GM12878 (cell line): ENCODE measurements at regions not wholly inside any gene's neighbourhood (a gene's known extent, or its start where the extent isn't known, plus 50 kb on each side); places are given as distances from the start of the nearest gene placed in this dataset.

Source experiments
- ATAC-seq: fragments of 200-7000 bp; cut with Tn5 transposase; 3 replicates; pipeline ENCODE4 v1.9.1; 2020; ENCODE audit warnings: mild to moderate bottlenecking, moderate library complexity
- BruUV-seq: library from RNA; stranded (reverse); fragments of 400-500 nt; replicated peaks from 2 replicates; lab custom pipeline; 2021; lab: Mats Ljungman, UMichigan
- CTCF ChIA-PET: fragments of 300-600 bp; sonication (Branson Sonifier 250); formaldehyde crosslinking; extraction: SDS; loops from one replicate; lab custom pipeline; 2021; ENCODE audit warnings: inconsistent platforms; lab: Yijun Ruan, JAX
- POLR2A ChIA-PET: fragments of 350-600 bp; formaldehyde crosslinking; extraction: SDS; loops from one replicate; lab custom pipeline; 2021; ENCODE audit warnings: inconsistent platforms; lab: Charles Lee
- RAD21 ChIA-PET: fragments of 300-600 bp; sonication (Branson Sonifier 250); formaldehyde crosslinking; loops from one replicate; lab custom pipeline; 2023; ENCODE audit warnings: antibody characterized with exemption; ENCODE audit not compliant: unreplicated experiment; lab: Charles Lee
- SMC1A ChIA-PET: fragments of 300-600 bp; sonication (Branson Sonifier 250); formaldehyde crosslinking; loops from one replicate; lab custom pipeline; 2023; ENCODE audit not compliant: unreplicated experiment, uncharacterized antibody; lab: Charles Lee
- DNase-seq: peaks from one replicate; pipeline ENCODE4 v3.0.0-alpha.2; 2011; ENCODE audit warnings: low read depth, low spot score
- FAIRE-seq: peaks from 3 replicates; lab custom pipeline; 2011; peaks lifted over from hg19 to GRCh38; lab: Jason Lieb, UNC
- H2AFZ ChIP-seq: 2 replicates; pipeline ENCODE4 v1.6.0; 2011; ENCODE audit warnings: low read depth, low read length, control low read depth; ENCODE audit not compliant: control insufficient read depth
- H3K27ac ChIP-seq: 2 replicates; pipeline ENCODE4 v1.5.1; 2011; ENCODE audit warnings: control low read depth; ENCODE audit not compliant: control insufficient read depth, insufficient read depth
- H3K27me3 ChIP-seq, 2 experiments: replicated peaks in 1 of 2; 2 replicates each; pipeline versions ENCODE4 v1.6.0 to v1.6.1; 2011; ENCODE audit warnings: low read length in 1 of 2; ENCODE audit not compliant: control insufficient read depth in 2 of 2, insufficient read depth in 2 of 2
- H3K36me3 ChIP-seq, 2 experiments: 2 replicates each; pipeline ENCODE4 v1.5.1; 2011; ENCODE audit warnings: low read length in 1 of 2; ENCODE audit not compliant: control insufficient read depth in 2 of 2, insufficient read depth in 2 of 2
- H3K4me1 ChIP-seq: 2 replicates; pipeline ENCODE4 v1.6.1; 2011; ENCODE audit warnings: mild to moderate bottlenecking, low read length, moderate library complexity, mixed read lengths; ENCODE audit not compliant: control insufficient read depth, insufficient read depth
- H3K4me2 ChIP-seq: 2 replicates; pipeline ENCODE4 v1.6.0; 2011; ENCODE audit warnings: control low read depth; ENCODE audit not compliant: control insufficient read depth, insufficient read depth
- H3K4me3 ChIP-seq: fragments of 200-600 bp; sonication (generic); 2 replicates; pipeline ENCODE4 v1.5.1; 2016
- H3K79me2 ChIP-seq: 2 replicates; pipeline ENCODE4 v1.6.0; 2011; ENCODE audit warnings: low read length; ENCODE audit not compliant: control insufficient read depth, insufficient read depth
- H3K9ac ChIP-seq: 2 replicates; pipeline ENCODE4 v1.8.0; 2011; ENCODE audit warnings: low read length, control low read depth, mixed read lengths; ENCODE audit not compliant: control insufficient read depth, insufficient read depth
- H3K9me3 ChIP-seq: replicated peaks from 3 replicates; pipeline ENCODE4 v1.5.1; 2011; ENCODE audit warnings: mild to moderate bottlenecking, low read length; ENCODE audit not compliant: control insufficient read depth, insufficient read depth
- H4K20me1 ChIP-seq: 2 replicates; pipeline ENCODE4 v1.6.0; 2011; ENCODE audit not compliant: control insufficient read depth, insufficient read depth
- ATF2 ChIP-seq: IDR thresholded peaks from 2 replicates; pipeline ENCODE4 v1.6.1; 2012; ENCODE audit warnings: low read length, inconsistent platforms
- CHD2 ChIP-seq: IDR thresholded peaks from 2 replicates; pipeline ENCODE4 v1.6.1; 2011; ENCODE audit warnings: low read depth, low read length, improper control_type of control experiment, borderline replicate concordance
- EGR1 ChIP-seq, 2 experiments: IDR thresholded peaks; 1 replicate in 1 of 2; 2 replicates in 1 of 2; pipeline ENCODE4 v1.6.1; 2011 to 2012; ENCODE audit warnings: low read depth in 2 of 2, low read length in 2 of 2, borderline replicate concordance in 1 of 2, mild to moderate bottlenecking in 1 of 2, moderate library complexity in 1 of 2
- ELK1 ChIP-seq: IDR thresholded peaks from 2 replicates; pipeline ENCODE4 v1.6.1; 2012; ENCODE audit warnings: low read depth, low read length, improper control_type of control experiment
- FOXK2 ChIP-seq: fragments of 450-650 bp; IDR thresholded peaks from 2 replicates; pipeline ENCODE4 v1.6.1; 2017; ENCODE audit warnings: mild to moderate bottlenecking, moderate library complexity
- GABPA ChIP-seq: IDR thresholded peaks from 2 replicates; pipeline ENCODE4 v1.6.1; 2014; ENCODE audit warnings: antibody characterized with exemption, low read depth, mild to moderate bottlenecking, inconsistent platforms
- HDGF ChIP-seq: fragments of 450-650 bp; IDR thresholded peaks from 2 replicates; pipeline ENCODE4 v1.6.1; 2016; ENCODE audit warnings: antibody characterized with exemption
- LARP7 ChIP-seq: fragments of 450-650 bp; IDR thresholded peaks from 2 replicates; pipeline ENCODE4 v1.6.1; 2017; ENCODE audit warnings: mild to moderate bottlenecking
- MAX ChIP-seq: IDR thresholded peaks from 2 replicates; pipeline ENCODE4 v1.6.1; 2012; ENCODE audit warnings: low read depth, low read length, improper control_type of control experiment
- MEF2A ChIP-seq: IDR thresholded peaks from 2 replicates; pipeline ENCODE4 v1.6.1; 2011; ENCODE audit warnings: low read depth, mild to moderate bottlenecking, low read length, moderate library complexity; ENCODE audit not compliant: insufficient read depth
- MTA2 ChIP-seq: fragments of 450-650 bp; IDR thresholded peaks from 2 replicates; pipeline ENCODE4 v1.6.1; 2016; ENCODE audit warnings: low read depth, mild to moderate bottlenecking, moderate library complexity
- NFYB ChIP-seq: IDR thresholded peaks from 2 replicates; pipeline ENCODE4 v1.6.1; 2011; ENCODE audit warnings: low read depth, mild to moderate bottlenecking, low read length, improper control_type of control experiment, moderate library complexity; ENCODE audit not compliant: insufficient read depth
- RB1 ChIP-seq: fragments of 450-650 bp; formaldehyde crosslinking; IDR thresholded peaks from 2 replicates; pipeline ENCODE4 v1.6.1; 2017; ENCODE audit warnings: mild to moderate bottlenecking, borderline replicate concordance
- SMARCA5 ChIP-seq: fragments of 450-650 bp; IDR thresholded peaks from 2 replicates; pipeline ENCODE4 v1.6.1; 2017; ENCODE audit warnings: mild to moderate bottlenecking
- SRF ChIP-seq, 2 experiments: IDR thresholded peaks; 2 replicates each; pipeline ENCODE4 v1.6.1; 2011; ENCODE audit warnings: low read depth in 2 of 2, low read length in 2 of 2, mild to moderate bottlenecking in 1 of 2, moderate library complexity in 1 of 2
- SUPT20H ChIP-seq: IDR thresholded peaks from 2 replicates; pipeline ENCODE4 v1.6.1; 2011; ENCODE audit warnings: low read depth, mild to moderate bottlenecking, low read length, moderate library complexity, borderline replicate concordance; ENCODE audit not compliant: control insufficient read depth
- ZBTB4 ChIP-seq: fragments of 450-650 bp; formaldehyde crosslinking; IDR thresholded peaks from 2 replicates; pipeline ENCODE4 v1.4.0; 2022; ENCODE audit warnings: mild to moderate bottlenecking, moderate library complexity
- ZNF207 ChIP-seq: fragments of 450-650 bp; IDR thresholded peaks from 2 replicates; pipeline ENCODE4 v1.6.1; 2014; ENCODE audit warnings: antibody characterized with exemption, mild to moderate bottlenecking, borderline replicate concordance
- WGBS: methylation state at CpG from one replicate; pipeline ENCODE4 v1.1.6; 2016; ENCODE audit warnings: low lambda C conversion rate; ENCODE audit not compliant: insufficient replicate concordance, insufficient coverage; ENCODE audit errors: missing lambda C conversion rate; 5-methylcytosine and 5-hydroxymethylcytosine counted together
- in situ Hi-C: fragments of 300-500 bp; cut with MboI; formaldehyde crosslinking; loops from 9 replicates; pipeline ENCODE4 v1.14.3; 2018; ENCODE audit warnings: mixed read lengths
- intact Hi-C: fragments of 100-400 bp; cut with micrococcal nuclease; formaldehyde crosslinking; loops from one replicate; pipeline ENCODE4 v1.14.2; 2022; ENCODE audit not compliant: unreplicated experiment

GRCh38 chr6:56400273-56400672 is 152.9 kb upstream of the COL21A1 start (continued):
- TF ChIP-seq SRF (IDR thresholded peaks at IDR 0.05; ENCODE audit: low read depth in 2 of 2, low read length in 2 of 2) (no peak), MTA2 (no peak), RB1 (no peak), FOXK2 (no peak)

- no peak overlapping the region for H3K4me2 ChIP-seq
- no peak for DNase-seq
- H3K4me1 ChIP-seq: no peaks in the 10 kb centered on the region
- no peaks in the 10 kb centered on the region for H3K79me2 ChIP-seq
- no peak overlapping the region for H3K27ac ChIP-seq
- H3K27me3 ChIP-seq: no peaks in the 10 kb centered on the region
- intact Hi-C loops: no loop called here
- BruUV-seq: no TSS peak
- H3K36me3 ChIP-seq: no peaks in the 10 kb centered on the region
- CTCF ChIA-PET: interaction anchor here (1.4 kb wide), 1 partner anchor 128 kb away, joined by 3 read pairs; no protein-coding TSS in a partner anchor
- POLR2A ChIA-PET: interaction anchor here (0.7 kb wide), 1 partner anchor 161 kb away, joined by 4 read pairs; no protein-coding TSS in a partner anchor
- no peak overlapping the region for H2AFZ ChIP-seq
- H3K4me3 ChIP-seq: no peak overlapping the region
- WGBS: 72% methylated on average over 10 of the region's 10 CpGs
- H3K9me3 ChIP-seq: no peaks in the 10 kb centered on the region; the same call in 1 of the 3 replicates
- RAD21 ChIA-PET: no interaction called here
- SMC1A ChIA-PET: interaction anchor here (1.4 kb wide), 1 partner anchor 193 kb away, joined by 4 read pairs; no protein-coding TSS in a partner anchor
- no peak overlapping the region for H3K9ac ChIP-seq
- ATAC-seq: no peak
- no peaks in the 10 kb centered on the region for H4K20me1 ChIP-seq
- FAIRE-seq: no peak
- in situ Hi-C loops: no loop called here
- no peak for TF ChIP-seq ATF2
- TF ChIP-seq ZNF207: no peak
- TF ChIP-seq MEF2A: no peak
- no peak for TF ChIP-seq GABPA
- TF ChIP-seq LARP7: no peak
- no peak for TF ChIP-seq SMARCA5
- no peak for TF ChIP-seq HDGF
- no peak for TF ChIP-seq MAX
- no peak for TF ChIP-seq SUPT20H
- no peak for TF ChIP-seq CHD2
- no peak for TF ChIP-seq ZBTB4 (CRISPR knock-in tag)
- TF ChIP-seq EGR1 (IDR thresholded peaks at IDR 0.05; ENCODE audit: borderline replicate concordance in 1 of 2, low read depth in 2 of 2, low read length in 2 of 2): no peak
- no peak for TF ChIP-seq ELK1
- no peak for TF ChIP-seq NFYB
Measured at GRCh38 chr6:56399672-56400263, 152.4 kb upstream of the COL21A1 start.
